ENCODE measurements at regions not wholly inside any gene's neighbourhood (a gene's known extent, or its start where the extent isn't known, plus 50 kb on each side); places are given as distances from the start of the nearest gene placed in this dataset.

DNA sequence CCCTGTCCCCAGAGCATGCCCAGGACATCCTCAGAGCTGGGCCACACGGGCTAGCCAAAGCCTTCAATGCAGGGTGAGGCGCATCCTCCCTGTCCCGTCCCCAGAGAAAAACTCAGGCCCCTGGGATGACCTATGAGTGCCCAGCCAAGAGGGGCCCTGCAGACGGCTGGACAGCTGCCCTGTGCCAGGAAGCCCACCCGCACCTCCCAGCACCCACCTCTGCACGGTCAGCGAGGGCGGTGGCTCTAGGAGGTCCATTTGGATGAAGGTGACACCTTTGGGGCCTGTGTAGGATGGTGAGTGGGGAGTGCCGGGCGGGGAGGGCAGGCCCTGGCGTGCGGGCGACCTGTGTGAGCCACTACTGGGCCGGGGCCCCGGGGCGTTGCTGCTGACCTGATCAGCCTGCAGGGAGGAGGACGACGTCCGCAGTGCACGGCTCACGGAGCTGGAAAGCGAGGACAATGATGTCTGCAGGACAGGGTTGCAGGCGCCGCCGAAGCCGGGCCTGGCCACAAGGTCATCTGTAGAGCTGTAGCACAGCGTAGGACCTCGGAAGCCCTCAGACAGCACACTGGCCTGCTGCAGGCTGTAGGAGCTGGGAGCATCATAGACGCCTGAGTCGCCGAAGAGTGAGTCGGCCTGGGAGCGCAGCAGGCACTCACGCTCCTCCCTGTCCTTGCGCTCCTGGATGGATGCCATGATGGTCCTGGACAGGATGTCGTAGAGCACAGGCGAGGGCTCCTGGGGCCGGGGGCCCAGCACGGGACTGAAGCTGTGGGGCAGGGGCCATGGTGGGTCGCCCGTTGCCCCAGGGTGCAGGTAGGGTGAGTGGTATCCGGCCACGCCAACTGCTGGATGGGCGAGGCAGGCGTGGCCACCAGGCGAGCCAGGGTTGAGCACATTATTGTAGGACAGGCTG lies 180.5 kb downstream of the IGLL1 start:
- TF ChIP-seq, protein P1, sequence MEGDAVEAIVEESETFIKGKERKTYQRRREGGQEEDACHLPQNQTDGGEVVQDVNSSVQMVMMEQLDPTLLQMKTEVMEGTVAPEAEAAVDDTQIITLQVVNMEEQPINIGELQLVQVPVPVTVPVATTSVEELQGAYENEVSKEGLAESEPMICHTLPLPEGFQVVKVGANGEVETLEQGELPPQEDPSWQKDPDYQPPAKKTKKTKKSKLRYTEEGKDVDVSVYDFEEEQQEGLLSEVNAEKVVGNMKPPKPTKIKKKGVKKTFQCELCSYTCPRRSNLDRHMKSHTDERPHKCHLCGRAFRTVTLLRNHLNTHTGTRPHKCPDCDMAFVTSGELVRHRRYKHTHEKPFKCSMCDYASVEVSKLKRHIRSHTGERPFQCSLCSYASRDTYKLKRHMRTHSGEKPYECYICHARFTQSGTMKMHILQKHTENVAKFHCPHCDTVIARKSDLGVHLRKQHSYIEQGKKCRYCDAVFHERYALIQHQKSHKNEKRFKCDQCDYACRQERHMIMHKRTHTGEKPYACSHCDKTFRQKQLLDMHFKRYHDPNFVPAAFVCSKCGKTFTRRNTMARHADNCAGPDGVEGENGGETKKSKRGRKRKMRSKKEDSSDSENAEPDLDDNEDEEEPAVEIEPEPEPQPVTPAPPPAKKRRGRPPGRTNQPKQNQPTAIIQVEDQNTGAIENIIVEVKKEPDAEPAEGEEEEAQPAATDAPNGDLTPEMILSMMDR (IDR thresholded peaks at IDR 0.05; ENCODE audit: low read depth, low read length), result no peak
- no peak overlapping the region for H3K4me3 ChIP-seq (ENCODE audit: low read depth, low read length)

DNA sequence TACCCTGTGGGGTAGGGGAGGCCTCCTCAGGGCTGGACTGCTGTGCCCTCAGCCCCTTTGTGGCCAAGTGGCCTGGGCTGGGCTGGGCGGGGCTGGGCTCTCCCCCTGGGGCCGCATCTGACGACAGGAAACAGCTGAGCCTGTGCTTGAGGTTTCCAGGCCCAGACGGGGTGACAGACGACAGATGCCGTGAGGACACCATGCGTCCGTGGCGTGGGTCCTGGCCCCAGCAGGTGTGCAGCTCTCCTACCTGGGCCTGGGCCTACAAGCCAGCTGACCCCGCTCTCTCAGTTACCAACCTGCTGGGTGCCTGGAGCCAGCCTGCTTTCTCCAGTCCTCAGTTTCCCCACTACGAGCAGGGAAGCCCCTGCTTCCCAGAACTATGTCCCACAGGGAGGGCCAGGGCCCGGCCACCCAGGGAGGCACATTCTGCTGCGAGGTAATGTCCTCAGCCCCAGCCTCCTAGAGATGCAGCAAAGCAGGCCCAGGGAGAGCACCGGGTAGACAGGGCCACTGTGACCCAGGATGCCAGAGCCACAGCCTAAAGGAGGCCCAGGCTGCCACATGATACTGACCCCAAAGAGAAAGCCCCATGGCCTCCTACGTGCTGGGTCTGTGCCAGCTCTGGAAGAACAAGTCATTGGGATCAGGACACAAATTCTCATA lies 181.3 kb downstream of the IGLL1 start:
- H3K4me3 ChIP-seq (ENCODE audit: low read depth, low read length), result no peak overlapping the region
- TF ChIP-seq, protein P1 (IDR thresholded peaks at IDR 0.05; ENCODE audit: low read depth, low read length), result no peak

DNA sequence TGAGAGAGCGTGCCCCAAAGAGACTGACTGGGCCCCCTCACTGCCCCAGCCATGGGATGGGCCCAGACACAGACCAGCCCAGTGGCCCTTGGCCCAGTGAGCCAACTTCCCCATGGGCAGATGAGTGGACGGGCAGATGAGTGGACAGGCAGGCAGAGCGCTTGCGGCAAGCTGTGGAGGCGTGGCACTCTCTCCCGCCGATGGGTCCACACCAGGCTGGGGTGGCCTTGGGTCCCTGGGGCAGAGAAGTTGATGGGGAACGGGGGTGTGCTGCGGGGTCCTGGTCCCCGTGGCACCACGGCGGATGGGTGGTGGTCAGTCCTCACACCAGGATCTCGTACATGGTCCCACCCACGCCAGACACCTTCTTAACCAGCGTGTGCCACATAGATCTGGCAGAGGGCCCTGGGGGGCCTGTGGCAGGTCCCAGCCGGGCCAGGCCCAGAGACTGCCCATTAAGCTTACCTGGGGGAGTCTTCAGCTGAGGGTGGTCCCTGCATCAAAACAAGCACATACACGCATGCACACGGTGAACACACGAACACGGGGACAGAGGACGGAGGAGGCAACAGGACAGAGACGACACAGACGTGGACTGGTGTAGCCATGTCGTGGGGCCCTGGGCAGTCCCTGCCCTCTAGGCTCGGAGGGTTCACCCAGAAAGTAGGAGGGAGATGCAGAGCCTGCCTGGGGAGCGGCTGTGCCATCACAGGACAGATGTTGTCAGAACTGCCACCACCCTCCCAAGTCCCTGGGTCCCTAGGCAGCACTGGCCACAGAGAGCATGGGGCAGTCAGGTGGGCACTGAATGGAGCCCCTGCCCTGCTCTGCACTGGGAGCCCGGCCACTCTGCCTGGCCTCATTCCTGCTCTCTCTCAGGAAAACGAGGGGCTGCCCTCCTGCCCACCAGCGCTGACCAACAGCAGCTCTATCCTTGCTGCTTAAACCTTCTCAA lies 182.2 kb downstream of the IGLL1 start:
- H3K4me3 ChIP-seq (ENCODE audit: low read depth, low read length), result no peak overlapping the region
- TF ChIP-seq, protein P1 (IDR thresholded peaks at IDR 0.05; ENCODE audit: low read depth, low read length), result no peak

DNA sequence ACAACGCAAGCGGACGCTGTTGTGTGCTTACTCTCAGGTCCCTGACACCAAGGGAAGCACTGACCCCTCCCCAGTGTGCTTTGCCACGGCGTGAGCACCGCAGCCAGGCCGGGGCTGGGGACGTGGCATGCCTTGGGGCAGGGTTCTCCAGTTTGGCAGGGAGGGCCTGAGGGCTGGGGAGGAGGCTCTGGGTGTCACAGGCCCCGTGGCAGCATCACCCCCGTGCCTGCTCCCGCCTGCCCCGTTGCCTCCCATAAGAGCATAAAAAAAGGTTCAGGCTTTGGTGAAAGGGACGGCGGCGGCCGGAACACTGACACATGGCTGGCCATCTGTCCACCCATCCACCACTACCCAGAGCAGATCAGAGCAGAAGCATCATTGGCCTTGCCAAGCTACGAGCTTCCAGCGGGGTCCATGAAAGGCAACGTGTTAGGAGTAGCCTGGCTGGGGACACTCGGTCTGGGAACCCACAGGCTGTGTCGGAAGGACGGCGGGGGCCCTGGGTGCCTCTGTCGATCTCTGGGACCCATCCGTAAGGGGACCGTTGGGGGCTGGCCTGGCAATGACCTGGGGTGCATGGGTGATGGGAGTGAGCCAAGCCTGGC lies 183.0 kb downstream of the IGLL1 start:
- TF ChIP-seq, protein P1 (IDR thresholded peaks at IDR 0.05; ENCODE audit: low read depth, low read length), result no peak
- no peak overlapping the region for H3K4me3 ChIP-seq (ENCODE audit: low read depth, low read length)

DNA sequence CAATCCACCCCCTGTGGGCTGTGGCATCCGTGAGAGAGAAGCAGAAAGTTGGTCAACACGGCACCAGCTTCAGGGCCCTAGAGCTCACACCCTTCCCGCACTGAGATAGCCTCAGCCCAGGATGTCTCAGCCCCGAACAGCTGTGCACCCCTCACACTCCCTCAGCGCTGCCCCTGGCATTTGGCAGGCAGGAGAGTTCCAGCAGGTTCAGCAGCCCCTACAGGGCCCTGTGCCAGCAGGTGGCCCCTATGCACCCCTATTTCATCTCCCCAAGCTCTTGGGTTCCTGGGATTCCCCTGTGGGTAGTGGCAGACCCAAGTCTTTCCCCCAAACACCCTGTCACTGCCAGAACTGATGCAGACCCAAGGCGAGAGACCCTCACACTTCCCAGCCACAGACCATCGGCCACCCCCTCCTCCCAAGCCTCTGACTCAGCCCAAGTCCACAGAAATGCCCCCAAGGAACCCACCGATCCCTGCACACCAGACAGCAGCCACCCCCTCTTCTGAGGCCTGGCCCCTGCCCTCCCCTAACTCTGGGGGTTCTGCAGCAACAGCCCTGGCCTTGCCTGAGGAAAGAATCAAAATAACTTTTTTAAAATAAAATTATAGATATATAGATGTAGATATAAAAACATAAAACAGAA lies 183.6 kb downstream of the IGLL1 start:
- TF ChIP-seq, protein P1 (IDR thresholded peaks at IDR 0.05; ENCODE audit: low read depth, low read length), result no peak

DNA sequence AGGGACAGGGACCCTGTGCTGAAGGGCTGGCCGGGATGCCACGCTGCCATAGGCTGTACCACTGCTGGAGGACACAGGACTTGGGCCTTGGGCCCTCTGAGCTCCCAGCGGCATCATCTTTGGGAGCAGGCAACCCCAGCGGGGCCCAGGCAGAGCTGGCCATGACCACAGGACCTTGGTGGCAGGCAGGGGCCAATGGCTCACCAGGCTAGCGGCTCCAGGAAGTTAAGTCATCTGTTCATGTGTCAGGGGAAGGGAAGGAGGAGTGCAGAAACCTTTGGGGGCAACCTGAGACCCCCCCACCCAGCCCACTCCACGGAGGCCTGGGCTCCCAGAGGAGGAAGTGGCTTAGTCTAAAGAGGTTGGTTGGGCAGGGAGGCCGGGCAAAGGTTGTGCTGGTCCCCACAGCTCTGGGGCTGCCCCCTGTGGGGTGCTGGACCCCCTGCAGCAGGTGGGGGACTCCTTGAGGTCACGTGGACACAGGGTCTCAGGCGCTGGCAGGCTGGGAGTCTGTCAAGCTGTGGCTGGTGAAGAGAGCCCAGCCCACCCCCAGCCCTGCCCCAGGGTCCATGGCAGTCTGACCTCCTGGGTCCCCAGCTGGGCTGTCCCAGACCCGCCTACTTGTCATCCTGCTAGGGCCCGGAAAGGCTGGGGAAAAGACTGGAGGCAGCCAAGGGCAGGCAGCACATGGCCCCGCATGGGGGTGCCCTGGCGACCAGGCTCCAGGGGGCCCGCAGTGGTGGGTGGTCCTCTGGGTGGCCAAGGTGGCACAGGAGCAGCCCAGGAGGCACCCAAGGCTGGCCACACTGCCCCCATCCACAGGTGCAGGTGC lies 184.3 kb downstream of the IGLL1 start:
- H3K4me3 ChIP-seq (ENCODE audit: low read depth, low read length), result no peak overlapping the region
- TF ChIP-seq, protein P1 (IDR thresholded peaks at IDR 0.05; ENCODE audit: low read depth, low read length), result no peak

More for the DNA sequence above, 183.6 kb downstream of the IGLL1 start:
- H3K4me3 ChIP-seq (ENCODE audit: low read depth, low read length), result no peak overlapping the region

All from WI38 (cell line).